SU-DHL-6 (cell line): ENCODE measurements at regions not wholly inside any gene's neighbourhood (a gene's known extent, or its start where the extent isn't known, plus 50 kb on each side); places are given as distances from the start of the nearest gene placed in this dataset.
"Not testable (repeated sequence)": the region's sequence is repeated elsewhere in the genome, so short reads cannot be mapped to it uniquely, and the experiment has no call there.

Source experiments
- H2AFZ ChIP-seq: fragments of 200-600 bp; sonication (generic); 2 replicates; pipeline ENCODE4 v1.6.1; 2014; ENCODE audit warnings: low read depth, mild to moderate bottlenecking, moderate library complexity, mixed read lengths, antibody characterized with exemption, low read length; ENCODE audit not compliant: severe bottlenecking
- H3F3A ChIP-seq: fragments of 200-600 bp; shearing (Covaris generic); 2 replicates; pipeline ENCODE4 v1.6.0; 2016; ENCODE audit warnings: antibody characterized with exemption, mild to moderate bottlenecking; ENCODE audit not compliant: insufficient read depth
- H3K27ac ChIP-seq: fragments of 200-600 bp; sonication (generic); 2 replicates; pipeline ENCODE4 v1.5.1; 2016; ENCODE audit warnings: low read depth, mild to moderate bottlenecking, low read length, moderate library complexity, mixed read lengths
- H3K27me3 ChIP-seq: fragments of 200-600 bp; sonication (generic), shearing (Covaris generic); 2 replicates; pipeline ENCODE4 v1.6.0; 2014; ENCODE audit warnings: mild to moderate bottlenecking, low read length
- H3K36me3 ChIP-seq: fragments of 200-600 bp; sonication (generic); 2 replicates; pipeline ENCODE4 v1.6.1; 2014; ENCODE audit warnings: mild to moderate bottlenecking, low read length, mixed read lengths
- H3K4me2 ChIP-seq: fragments of 300-600, 200-600 bp; shearing (Covaris generic), sonication (generic); 2 replicates; pipeline ENCODE4 v1.6.0; 2014; ENCODE audit warnings: low read length, low read depth, mild to moderate bottlenecking; ENCODE audit not compliant: poor library complexity, severe bottlenecking
- H3K4me3 ChIP-seq: fragments of 200-600 bp; sonication (generic); 2 replicates; pipeline ENCODE4 v1.5.1; 2014; ENCODE audit warnings: antibody characterized with exemption, low read length, mild to moderate bottlenecking, mixed read lengths; ENCODE audit not compliant: insufficient read depth, poor library complexity, severe bottlenecking
- H3K79me2 ChIP-seq: fragments of 200-600 bp; sonication (generic); 2 replicates; pipeline ENCODE4 v1.6.1; 2014; ENCODE audit warnings: mild to moderate bottlenecking, low read length, moderate library complexity; ENCODE audit not compliant: insufficient read depth
- H3K9ac ChIP-seq: fragments of 200-600 bp; sonication (generic); 2 replicates; pipeline ENCODE4 v1.7.0; 2014; ENCODE audit warnings: mild to moderate bottlenecking, low read length
- H3K9me2 ChIP-seq: fragments of 200-600 bp; sonication (generic); replicated peaks from 2 replicates; pipeline ENCODE4 v1.6.1; 2014; ENCODE audit warnings: low read length; ENCODE audit not compliant: insufficient read depth
- H3K9me3 ChIP-seq: fragments of 200-600 bp; sonication (generic); 2 replicates; pipeline ENCODE4 v1.6.1; 2014; ENCODE audit warnings: low read length, mixed read lengths; ENCODE audit not compliant: insufficient read depth
- H4K20me1 ChIP-seq: fragments of 200-600 bp; sonication (generic); 2 replicates; pipeline ENCODE4 v1.6.1; 2014; ENCODE audit warnings: low read depth, mild to moderate bottlenecking, antibody characterized with exemption, low read length, moderate library complexity, mixed read lengths
- EZH2phosphoT487 ChIP-seq: fragments of 200-600 bp; sonication (generic), shearing (Covaris generic); conservative IDR thresholded peaks from 2 replicates; pipeline ENCODE4 v1.6.1; 2018; ENCODE audit warnings: mild to moderate bottlenecking, antibody characterized with exemption, low read length, moderate library complexity, mixed read lengths
- TF ChIP-seq, protein P1 (sequence below): fragments of 200-600 bp; sonication (generic); IDR thresholded peaks from one replicate; pipeline ENCODE4 v1.5.1; 2017; ENCODE audit warnings: antibody characterized with exemption, mild to moderate bottlenecking, low read length, moderate library complexity; ENCODE audit not compliant: insufficient read depth, poor library complexity, severe bottlenecking

DNA sequence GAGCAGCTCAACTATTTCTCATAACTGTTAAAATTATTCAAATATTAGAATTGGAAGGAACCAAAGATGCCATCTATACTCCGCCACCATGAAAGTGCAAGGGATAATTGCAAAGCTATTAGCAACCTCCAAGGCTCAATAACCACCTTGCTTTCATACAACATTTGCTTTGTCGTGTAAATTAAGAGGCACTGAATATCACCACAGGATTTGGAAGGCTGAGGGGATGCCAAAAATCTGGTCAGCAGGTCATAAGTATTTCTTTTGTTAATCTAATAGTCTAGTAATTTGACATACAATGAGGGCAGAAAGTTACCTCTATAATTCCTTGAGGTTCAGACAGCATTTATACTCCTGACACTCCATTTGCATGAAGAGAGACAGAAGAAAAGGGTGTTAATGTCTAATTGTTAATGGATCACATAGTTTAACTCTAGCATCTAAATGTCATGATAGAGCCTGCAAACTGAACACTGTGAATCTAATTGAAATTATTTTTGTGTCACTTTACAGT lies 200.9 kb upstream of the DIAPH2 start:
- TF ChIP-seq, protein P1, sequence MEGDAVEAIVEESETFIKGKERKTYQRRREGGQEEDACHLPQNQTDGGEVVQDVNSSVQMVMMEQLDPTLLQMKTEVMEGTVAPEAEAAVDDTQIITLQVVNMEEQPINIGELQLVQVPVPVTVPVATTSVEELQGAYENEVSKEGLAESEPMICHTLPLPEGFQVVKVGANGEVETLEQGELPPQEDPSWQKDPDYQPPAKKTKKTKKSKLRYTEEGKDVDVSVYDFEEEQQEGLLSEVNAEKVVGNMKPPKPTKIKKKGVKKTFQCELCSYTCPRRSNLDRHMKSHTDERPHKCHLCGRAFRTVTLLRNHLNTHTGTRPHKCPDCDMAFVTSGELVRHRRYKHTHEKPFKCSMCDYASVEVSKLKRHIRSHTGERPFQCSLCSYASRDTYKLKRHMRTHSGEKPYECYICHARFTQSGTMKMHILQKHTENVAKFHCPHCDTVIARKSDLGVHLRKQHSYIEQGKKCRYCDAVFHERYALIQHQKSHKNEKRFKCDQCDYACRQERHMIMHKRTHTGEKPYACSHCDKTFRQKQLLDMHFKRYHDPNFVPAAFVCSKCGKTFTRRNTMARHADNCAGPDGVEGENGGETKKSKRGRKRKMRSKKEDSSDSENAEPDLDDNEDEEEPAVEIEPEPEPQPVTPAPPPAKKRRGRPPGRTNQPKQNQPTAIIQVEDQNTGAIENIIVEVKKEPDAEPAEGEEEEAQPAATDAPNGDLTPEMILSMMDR, result no peak
- TF ChIP-seq EZH2phosphoT487, result no peak
- Histone ChIP-seq H2AFZ (no peak overlapping the region), H3K36me3 (no peaks in the 10 kb centered on the region), H3K4me2 (no peak overlapping the region), H4K20me1 (no peaks in the 10 kb centered on the region), H3K9ac (no peak overlapping the region), H3K9me2 (no peaks in the 10 kb centered on the region), H3K27ac (no peak overlapping the region), H3F3A (no peaks in the 10 kb centered on the region), H3K9me3 (no peaks in the 10 kb centered on the region), H3K4me3 (no peak overlapping the region), H3K79me2 (no peaks in the 10 kb centered on the region), H3K27me3 (no peaks in the 10 kb centered on the region)

- not testable (repeated sequence) for H2AFZ ChIP-seq, H3K27me3 ChIP-seq, H3F3A ChIP-seq, H3K4me2 ChIP-seq, H3K9me3 ChIP-seq, H4K20me1 ChIP-seq, H3K27ac ChIP-seq, H3K36me3 ChIP-seq, H3K9me2 ChIP-seq, H3K4me3 ChIP-seq, H3K79me2 ChIP-seq, H3K9ac ChIP-seq
Observed at GRCh38 chrX:96486687-96487086, 198.0 kb upstream of the DIAPH2 start.

- Histone ChIP-seq H3K27ac (no peak overlapping the region), H3K27me3 (no peaks in the 10 kb centered on the region), H4K20me1 (no peaks in the 10 kb centered on the region), H3K9me3 (no peaks in the 10 kb centered on the region), H2AFZ (no peak overlapping the region), H3K36me3 (no peaks in the 10 kb centered on the region), H3K4me2 (no peak overlapping the region), H3K79me2 (no peaks in the 10 kb centered on the region), H3K9ac (no peak overlapping the region), H3K4me3 (no peak overlapping the region), H3K9me2 (no peaks in the 10 kb centered on the region), H3F3A (no peaks in the 10 kb centered on the region)
- TF ChIP-seq, protein P1, result no peak
- TF ChIP-seq EZH2phosphoT487, result no peak
Observed at GRCh38 chrX:96502507-96502906, 182.1 kb upstream of the DIAPH2 start.

- not testable (repeated sequence) for H3K27me3 ChIP-seq, H3K9me2 ChIP-seq, H3K9ac ChIP-seq, H4K20me1 ChIP-seq, H3K79me2 ChIP-seq, H3K36me3 ChIP-seq, H3K27ac ChIP-seq, H3K4me3 ChIP-seq, H3K9me3 ChIP-seq, H2AFZ ChIP-seq, H3K4me2 ChIP-seq, H3F3A ChIP-seq
Observed at GRCh38 chrX:96529386-96529785, 155.3 kb upstream of the DIAPH2 start.
